Kidney epithelial cell (primary cell): ENCODE measurements at regions not wholly inside any gene's neighbourhood (a gene's known extent, or its start where the extent isn't known, plus 50 kb on each side); places are given as distances from the start of the nearest gene placed in this dataset.

Source experiments
- DNase-seq: peaks from one replicate; pipeline ENCODE4 v3.0.0-alpha.2; 2010; ENCODE audit warnings: low read depth
- H3K27me3 ChIP-seq: 2 replicates; pipeline ENCODE4 v1.6.0; 2011; ENCODE audit warnings: low read length; ENCODE audit not compliant: control insufficient read depth, insufficient read depth
- H3K36me3 ChIP-seq: 2 replicates; pipeline ENCODE4 v1.5.1; 2011; ENCODE audit warnings: low read length; ENCODE audit not compliant: control insufficient read depth, insufficient read depth
- H3K4me3 ChIP-seq: 2 replicates; pipeline ENCODE4 v1.5.1; 2011; ENCODE audit warnings: low read depth, mild to moderate bottlenecking, control low read depth, low read length
- CTCF ChIP-seq: IDR thresholded peaks from 2 replicates; pipeline ENCODE4 v1.5.1; 2011; ENCODE audit warnings: mild to moderate bottlenecking, moderate library complexity, low read length, control low read depth, inconsistent platforms; ENCODE audit not compliant: insufficient read depth, poor library complexity, severe bottlenecking

GRCh38 chr5:90184764-90185163 lies 224.8 kb downstream of the CETN3 start:
- no peaks in the 10 kb centered on the region for H3K27me3 ChIP-seq
- TF ChIP-seq CTCF, result no peak
- DNase-seq, result no peak
- no peaks in the 10 kb centered on the region for H3K36me3 ChIP-seq
- no peak overlapping the region for H3K4me3 ChIP-seq

GRCh38 chr5:90182726-90183125 lies 226.8 kb downstream of the CETN3 start:
- DNase-seq, result no peak
- Histone ChIP-seq H3K27me3 (no peaks in the 10 kb centered on the region), H3K4me3 (no peak overlapping the region), H3K36me3 (no peaks in the 10 kb centered on the region)
- TF ChIP-seq CTCF, result no peak

- no peak for TF ChIP-seq CTCF
- DNase-seq, result no peak
- H3K36me3 ChIP-seq, result no peaks in the 10 kb centered on the region
- H3K27me3 ChIP-seq, result no peaks in the 10 kb centered on the region
- H3K4me3 ChIP-seq, result no peak overlapping the region
Observed at GRCh38 chr5:90174236-90174635, 235.3 kb downstream of the CETN3 start.

- H3K27me3 ChIP-seq, result no peaks in the 10 kb centered on the region
- no peak for TF ChIP-seq CTCF
- H3K4me3 ChIP-seq, result no peak overlapping the region
- DNase-seq, result no peak
- no peaks in the 10 kb centered on the region for H3K36me3 ChIP-seq
Observed at GRCh38 chr5:90173299-90174030, 236.1 kb downstream of the CETN3 start.

- no peaks in the 10 kb centered on the region for H3K36me3 ChIP-seq
- no peaks in the 10 kb centered on the region for H3K27me3 ChIP-seq
- no peak for DNase-seq
- no peak overlapping the region for H3K4me3 ChIP-seq
- TF ChIP-seq CTCF, result no peak
Observed at GRCh38 chr5:90171466-90171865, 238.1 kb downstream of the CETN3 start.

GRCh38 chr5:90170261-90170660 lies 239.3 kb downstream of the CETN3 start:
- no peak for DNase-seq
- H3K27me3 ChIP-seq, result no peaks in the 10 kb centered on the region
- H3K36me3 ChIP-seq, result no peaks in the 10 kb centered on the region
- no peak for TF ChIP-seq CTCF
- H3K4me3 ChIP-seq, result no peak overlapping the region
